CD14-positive monocyte (primary cell): ENCODE measurements at regions not wholly inside any gene's neighbourhood (a gene's known extent, or its start where the extent isn't known, plus 50 kb on each side); places are given as distances from the start of the nearest gene placed in this dataset.

Experiments
- DNase-seq, 3 donors: peaks; one replicate each; pipeline ENCODE4 v3.0.0-alpha.2; 2011 to 2022
- H2AFZ ChIP-seq: 2 replicates; pipeline ENCODE4 v1.6.0; 2012; ENCODE audit warnings: mild to moderate bottlenecking, low read depth, low read length, inconsistent platforms; ENCODE audit not compliant: insufficient read depth, poor library complexity, severe bottlenecking
- H3K27ac ChIP-seq, 2 donors: 1 replicate in 1 of 2; 2 replicates in 1 of 2; pipeline ENCODE4 v1.5.1; 2012 to 2013; ENCODE audit warnings: low read length in 2 of 2, control low read depth in 1 of 2, inconsistent platforms in 1 of 2, low read depth in 1 of 2, mild to moderate bottlenecking in 1 of 2
- H3K27me3 ChIP-seq, 2 donors: one replicate each; pipeline versions ENCODE4 v1.6.0 to v1.6.1; 2011 to 2013; ENCODE audit warnings: low read length in 2 of 2; ENCODE audit not compliant: control insufficient read depth in 2 of 2, insufficient read depth in 2 of 2
- H3K36me3 ChIP-seq, 2 donors: replicated peaks in 1 of 2; 1 replicate in 1 of 2; 2 replicates in 1 of 2; pipeline versions ENCODE4 v1.5.1 to v1.6.1; 2012 to 2013; ENCODE audit warnings: low read length in 2 of 2, control low read depth in 1 of 2, inconsistent platforms in 1 of 2, mild to moderate bottlenecking in 1 of 2; ENCODE audit not compliant: insufficient read depth in 2 of 2, control insufficient read depth in 1 of 2
- H3K4me1 ChIP-seq, 2 donors: 1 replicate in 1 of 2; 2 replicates in 1 of 2; pipeline versions ENCODE4 v1.5.1 to v1.6.1; 2012 to 2013; ENCODE audit warnings: low read length in 2 of 2, control low read depth in 1 of 2, inconsistent platforms in 1 of 2, mild to moderate bottlenecking in 1 of 2, moderate library complexity in 1 of 2; ENCODE audit not compliant: insufficient read depth in 2 of 2, control insufficient read depth in 1 of 2
- H3K4me2 ChIP-seq: replicated peaks from 2 replicates; pipeline ENCODE3; 2012; ENCODE audit warnings: low read length, moderate library complexity, mild to moderate bottlenecking; ENCODE audit not compliant: poor library complexity, severe bottlenecking; ENCODE audit errors: extremely low read depth
- H3K4me3 ChIP-seq, 3 experiments: fragments of 200-600 bp in 1 of 3; sonication (generic) in 1 of 3; replicated peaks in 1 of 3; 1 replicate in 2 of 3; 2 replicates in 1 of 3; pipeline ENCODE4 v1.5.1; 2011 to 2013; ENCODE audit warnings: low read length in 3 of 3, mild to moderate bottlenecking in 3 of 3, control low read depth in 2 of 3, low read depth in 2 of 3, inconsistent platforms in 1 of 3, moderate library complexity in 1 of 3
- H3K79me2 ChIP-seq: 2 replicates; pipeline ENCODE4 v1.6.0; 2012; ENCODE audit warnings: mild to moderate bottlenecking, control low read depth, inconsistent platforms, low read length, moderate library complexity; ENCODE audit not compliant: insufficient read depth
- H3K9ac ChIP-seq: 2 replicates; pipeline ENCODE4 v1.6.0; 2017; ENCODE audit warnings: low read length, mild to moderate bottlenecking; ENCODE audit not compliant: insufficient read depth, poor library complexity, severe bottlenecking
- H3K9me3 ChIP-seq, 2 donors: replicated peaks in 1 of 2; 1 replicate in 1 of 2; 2 replicates in 1 of 2; pipeline versions ENCODE4 v1.5.1 to v1.6.1; 2012 to 2013; ENCODE audit warnings: low read length in 2 of 2, control low read depth in 1 of 2; ENCODE audit not compliant: control insufficient read depth in 1 of 2, insufficient read depth in 1 of 2
- H4K20me1 ChIP-seq: 2 replicates; pipeline ENCODE4 v1.6.0; 2012; ENCODE audit warnings: mild to moderate bottlenecking, low read length, control low read depth, moderate library complexity; ENCODE audit not compliant: insufficient read depth
- H3K27ac Mint-ChIP-seq, 7 donors: one replicate each; pipeline ENCODE4 v1.8.0; 2020; ENCODE audit warnings: mild to moderate bottlenecking in 7 of 7, mixed read lengths in 7 of 7, moderate library complexity in 6 of 7, inconsistent platforms in 2 of 7
- H3K27me3 Mint-ChIP-seq, 3 donors: one replicate each; pipeline ENCODE4 v1.8.0; 2021 to 2022; ENCODE audit warnings: low read depth in 3 of 3, mild to moderate bottlenecking in 3 of 3, mixed read lengths in 3 of 3, moderate library complexity in 3 of 3, inconsistent platforms in 1 of 3
- H3K36me3 Mint-ChIP-seq, 2 donors: one replicate each; pipeline ENCODE4 v1.8.0; 2020; ENCODE audit warnings: mixed read lengths in 2 of 2, inconsistent platforms in 1 of 2, mild to moderate bottlenecking in 1 of 2
- H3K4me1 Mint-ChIP-seq: one replicate; pipeline ENCODE4 v1.8.0; 2020; ENCODE audit warnings: mild to moderate bottlenecking, mixed read lengths
- H3K4me3 Mint-ChIP-seq, 2 donors: one replicate each; pipeline ENCODE4 v1.8.0; 2020; ENCODE audit warnings: mild to moderate bottlenecking in 2 of 2, mixed read lengths in 2 of 2, moderate library complexity in 1 of 2
- H3K9me3 Mint-ChIP-seq, 7 donors: one replicate each; pipeline ENCODE4 v1.8.0; 2020 to 2022; ENCODE audit warnings: mixed read lengths in 7 of 7, mild to moderate bottlenecking in 6 of 7, moderate library complexity in 6 of 7, inconsistent platforms in 2 of 7
- CTCF ChIP-seq: fragments of 200-600 bp; IDR thresholded peaks from one replicate; pipeline ENCODE4 v1.8.0; 2022; ENCODE audit warnings: antibody characterized with exemption, mild to moderate bottlenecking
- WGBS: methylation state at CpG from one replicate; pipeline ENCODE4 v1.1.5; 2013; ENCODE audit warnings: missing lambda C conversion rate; ENCODE audit not compliant: insufficient coverage; 5-methylcytosine and 5-hydroxymethylcytosine counted together
- intact Hi-C, 2 donors: fragments of 100-400 bp; cut with micrococcal nuclease; formaldehyde crosslinking; loops; one replicate each; pipeline versions ENCODE4 v1.15.0 to v1.15.1; 2023

GRCh38 chrX:10047631-10048030 is 80.5 kb downstream of the CLDN34 start:
- Histone ChIP-seq H2AFZ (no peak overlapping the region), H3K79me2 (no peaks in the 10 kb centered on the region), H3K4me3 (no peak overlapping the region), H3K27ac (no peak overlapping the region), H3K4me2 (no peak overlapping the region), H3K9me3 (no peaks in the 10 kb centered on the region), H3K9ac (no peak overlapping the region), H3K36me3 (no peaks in the 10 kb centered on the region), H3K4me1 (no peaks in the 10 kb centered on the region), H3K27me3 (no peaks in the 10 kb centered on the region), H4K20me1 (peaks cover 55% of the 10 kb centered on the region)
- Mint-ChIP-seq H3K36me3 (no peaks in the 10 kb centered on the region), H3K27me3 (peaks cover 0 to 15% (median 0%) of the 10 kb centered on the region in 3 donors), H3K9me3 (peaks cover 0 to 5% (median 0%) of the 10 kb centered on the region in 7 donors), H3K27ac (no peak overlapping the region), H3K4me1 (no peaks in the 10 kb centered on the region), H3K4me3 (no peak overlapping the region)
- intact Hi-C loops = no loop called here
- no peak for TF ChIP-seq CTCF
- DNase-seq = no peak
- WGBS = 88% methylated on average over 3 of the region's 6 CpGs

DNA sequence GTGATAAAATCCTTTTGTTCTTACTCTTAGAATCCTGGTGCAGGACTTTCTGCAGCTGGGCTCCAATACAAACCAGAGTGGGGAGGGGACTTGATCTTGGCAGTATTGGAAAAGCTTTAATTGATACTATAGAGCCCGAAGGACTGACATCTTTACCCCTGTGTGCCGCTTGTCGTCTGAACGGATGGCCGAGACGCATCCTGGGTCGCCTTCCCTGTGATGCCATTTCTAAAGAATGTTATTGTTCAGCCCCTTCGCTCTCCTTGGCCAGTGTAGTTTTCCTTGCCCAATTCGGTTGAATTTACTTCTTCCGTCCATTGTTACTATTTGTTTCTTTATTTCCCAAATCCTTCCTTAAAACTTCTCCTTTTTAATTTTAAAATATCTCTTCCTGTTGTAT is 80.9 kb downstream of the CLDN34 start:
- TF ChIP-seq CTCF = no peak
- no peaks in the 10 kb centered on the region for H3K9me3 ChIP-seq
- H3K4me2 ChIP-seq = no peak overlapping the region
- no peak overlapping the region for H3K4me3 ChIP-seq
- H3K9ac ChIP-seq = no peak overlapping the region
- Mint-ChIP-seq H3K4me3 (no peak overlapping the region), H3K4me1 (peaks cover 4% of the 10 kb centered on the region), H3K9me3 (peaks cover 0 to 5% (median 0%) of the 10 kb centered on the region in 7 donors), H3K36me3 (no peaks in the 10 kb centered on the region), H3K27me3 (peaks cover 0 to 17% (median 0%) of the 10 kb centered on the region in 3 donors), H3K27ac (no peak overlapping the region)
- WGBS = no CpG with 5 or more reads among the region's 10 CpGs
- H3K27me3 ChIP-seq = no peaks in the 10 kb centered on the region
- H3K36me3 ChIP-seq = no peaks in the 10 kb centered on the region
- H3K79me2 ChIP-seq = no peaks in the 10 kb centered on the region
- no peak for DNase-seq
- H3K4me1 ChIP-seq = no peaks in the 10 kb centered on the region
- intact Hi-C loops = no loop called here
- no peak overlapping the region for H3K27ac ChIP-seq
- no peak overlapping the region for H2AFZ ChIP-seq
- peaks cover 58% of the 10 kb centered on the region for H4K20me1 ChIP-seq
